Esophagus squamous epithelium (tissue), 5 donors: ENCODE measurements at regions not wholly inside any gene's neighbourhood (a gene's known extent, or its start where the extent isn't known, plus 50 kb on each side); places are given as distances from the start of the nearest gene placed in this dataset.
"Not testable (repeated sequence)": the region's sequence is repeated elsewhere in the genome, so short reads cannot be mapped to it uniquely, and the experiment has no call there.

Experiments used
- DNase-seq: peaks from one replicate; lab custom pipeline; 2025; lab: John Stamatoyannopoulos, UW
- H3K27ac ChIP-seq, 4 donors: fragments of 200-600 bp; sonication (generic); one replicate each; pipeline ENCODE4 v1.5.1; 2016 to 2019; ENCODE audit warnings: mild to moderate bottlenecking in 1 of 4
- H3K27me3 ChIP-seq, 4 donors: fragments of 200-600 bp; sonication (generic); 1 replicate in 3 of 4; 2 replicates in 1 of 4; pipeline versions ENCODE4 v1.5.1 to v1.6.0; 2017 to 2021; ENCODE audit warnings: antibody characterized with exemption in 1 of 4
- H3K36me3 ChIP-seq, 3 donors: fragments of 200-600 bp; sonication (generic); one replicate each; pipeline ENCODE4 v1.5.1; 2016 to 2019
- H3K4me1 ChIP-seq, 3 donors: fragments of 200-600 bp; sonication (generic); one replicate each; pipeline ENCODE4 v1.5.1; 2017 to 2019
- H3K4me3 ChIP-seq, 4 donors: fragments of 200-600 bp; sonication (generic); 1 replicate in 3 of 4; 2 replicates in 1 of 4; pipeline ENCODE4 v1.5.1; 2016 to 2019; ENCODE audit warnings: mild to moderate bottlenecking in 2 of 4, moderate library complexity in 1 of 4
- H3K9me3 ChIP-seq, 3 donors: fragments of 200-600 bp; sonication (generic); one replicate each; pipeline ENCODE4 v1.5.1; 2016 to 2019
- POLR2A ChIP-seq, 4 donors: fragments of 450-650 bp; IDR thresholded peaks; one replicate each; pipeline ENCODE4 v1.6.1; 2017; ENCODE audit warnings: antibody characterized with exemption in 4 of 4, mild to moderate bottlenecking in 4 of 4, moderate library complexity in 3 of 4
- WGBS, 2 donors: methylation state at CpG; one replicate each; pipeline ENCODE4 v1.1.5; 2018; 5-methylcytosine and 5-hydroxymethylcytosine counted together
- intact Hi-C: fragments of 100-400 bp; cut with DNase I; formaldehyde crosslinking; loops from one replicate; pipeline ENCODE4 v1.15.0; 2022
- TF ChIP-seq, protein P1 (sequence below), 6 experiments: fragments of 450-650 bp in 4 of 6; fragments of 200-600 bp in 2 of 6; sonication (generic) in 2 of 6; IDR thresholded peaks; one replicate each; pipeline ENCODE4 v1.5.1; 2016 to 2019; ENCODE audit warnings: antibody characterized with exemption in 6 of 6, mild to moderate bottlenecking in 4 of 6, moderate library complexity in 4 of 6
- donor health status: DM: yes; HTN: yes; CAD: no.

DNA sequence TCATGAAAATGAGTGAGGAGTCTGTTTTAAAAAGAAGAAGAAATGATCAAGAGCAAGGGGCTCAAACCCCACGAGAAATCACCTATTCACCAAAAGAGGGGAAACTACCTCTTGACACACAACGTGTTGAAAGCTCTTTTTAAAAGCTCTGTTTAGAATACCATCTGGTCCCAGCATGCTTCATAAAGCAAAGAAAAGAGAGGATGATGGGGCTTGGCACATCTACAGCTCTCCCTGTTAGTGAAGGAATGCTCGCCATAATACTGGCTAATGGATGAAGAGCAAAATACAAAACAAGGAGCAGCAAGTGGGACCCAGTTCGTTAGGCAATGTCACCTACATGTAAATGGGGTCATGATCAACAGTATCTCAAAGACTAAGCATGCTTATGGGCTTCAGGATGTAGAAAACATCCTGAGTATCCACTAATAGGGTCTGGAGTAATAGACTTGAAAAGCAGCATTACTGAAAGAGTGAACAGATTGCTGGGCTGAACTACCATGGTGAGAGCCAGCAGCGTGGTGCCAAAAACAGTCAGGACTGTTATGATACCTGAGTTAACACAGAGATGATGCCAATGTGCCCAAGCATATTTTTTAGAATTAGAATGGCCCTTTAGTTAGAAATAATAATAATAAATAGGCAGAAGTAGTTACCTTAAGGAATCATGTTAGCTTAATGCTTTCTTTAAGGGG lies 159.7 kb upstream of the POU1F1 start:
- H3K4me1 ChIP-seq: no peaks in the 10 kb centered on the region
- no peaks in the 10 kb centered on the region for H3K9me3 ChIP-seq
- WGBS, 2 donors: 30 to 33% methylated on average over 5 of the region's 5 CpGs
- no peaks in the 10 kb centered on the region for H3K27me3 ChIP-seq
- intact Hi-C loops: no loop called here
- H3K4me3 ChIP-seq: no peak overlapping the region
- TF ChIP-seq, protein P1, sequence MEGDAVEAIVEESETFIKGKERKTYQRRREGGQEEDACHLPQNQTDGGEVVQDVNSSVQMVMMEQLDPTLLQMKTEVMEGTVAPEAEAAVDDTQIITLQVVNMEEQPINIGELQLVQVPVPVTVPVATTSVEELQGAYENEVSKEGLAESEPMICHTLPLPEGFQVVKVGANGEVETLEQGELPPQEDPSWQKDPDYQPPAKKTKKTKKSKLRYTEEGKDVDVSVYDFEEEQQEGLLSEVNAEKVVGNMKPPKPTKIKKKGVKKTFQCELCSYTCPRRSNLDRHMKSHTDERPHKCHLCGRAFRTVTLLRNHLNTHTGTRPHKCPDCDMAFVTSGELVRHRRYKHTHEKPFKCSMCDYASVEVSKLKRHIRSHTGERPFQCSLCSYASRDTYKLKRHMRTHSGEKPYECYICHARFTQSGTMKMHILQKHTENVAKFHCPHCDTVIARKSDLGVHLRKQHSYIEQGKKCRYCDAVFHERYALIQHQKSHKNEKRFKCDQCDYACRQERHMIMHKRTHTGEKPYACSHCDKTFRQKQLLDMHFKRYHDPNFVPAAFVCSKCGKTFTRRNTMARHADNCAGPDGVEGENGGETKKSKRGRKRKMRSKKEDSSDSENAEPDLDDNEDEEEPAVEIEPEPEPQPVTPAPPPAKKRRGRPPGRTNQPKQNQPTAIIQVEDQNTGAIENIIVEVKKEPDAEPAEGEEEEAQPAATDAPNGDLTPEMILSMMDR (IDR thresholded peaks at IDR 0.05): no peak
- TF ChIP-seq POLR2A (IDR thresholded peaks at IDR 0.05): no peak
- no peak for DNase-seq
- no peaks in the 10 kb centered on the region for H3K36me3 ChIP-seq
- H3K27ac ChIP-seq: no peak overlapping the region

DNA sequence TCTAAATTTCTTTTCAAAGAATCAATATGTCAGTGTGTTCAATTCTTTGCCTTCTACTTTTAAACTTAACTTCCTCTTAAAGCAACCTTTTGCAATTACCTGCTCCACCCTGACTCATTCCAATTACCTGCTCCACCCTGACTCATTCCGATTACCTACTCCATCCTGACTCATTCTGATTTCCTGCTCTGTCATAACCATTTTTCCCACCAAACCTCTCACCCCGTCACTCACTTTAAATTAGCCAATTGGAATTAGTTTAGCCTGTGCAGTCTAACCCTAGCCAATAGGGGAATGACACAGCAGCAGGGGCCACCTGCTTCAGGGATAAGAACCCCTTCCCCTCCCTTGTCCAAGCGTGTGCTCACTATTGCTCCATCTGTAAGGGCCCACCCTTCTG lies 157.1 kb upstream of the POU1F1 start:
- DNase-seq, H3K27ac ChIP-seq, H3K36me3 ChIP-seq, H3K4me3 ChIP-seq, H3K4me1 ChIP-seq, H3K27me3 ChIP-seq, intact Hi-C loops, H3K9me3 ChIP-seq: not testable (repeated sequence)
- WGBS, 2 donors: 27 to 34% methylated on average over 3 of the region's 3 CpGs

DNA sequence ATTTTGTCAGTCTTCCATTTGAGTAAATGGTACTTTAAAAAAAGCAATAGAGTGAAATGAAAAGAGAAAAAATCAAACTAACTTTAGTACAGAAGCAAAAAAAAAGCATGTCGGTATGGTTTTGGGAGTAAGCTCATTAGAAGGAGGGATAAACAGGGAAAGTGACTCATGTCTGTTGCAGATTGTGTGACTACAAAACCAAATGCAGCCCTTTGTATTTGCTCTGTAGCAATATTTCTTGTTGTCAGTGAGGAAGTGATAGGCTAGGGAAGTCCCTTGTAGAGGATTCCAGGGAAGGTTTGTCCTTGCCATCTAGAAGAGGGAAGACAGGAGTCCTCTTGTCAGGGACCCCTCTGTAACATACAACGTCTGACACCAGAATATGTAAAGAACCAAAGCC lies 150.5 kb upstream of the POU1F1 start:
- Histone ChIP-seq H3K27ac (no peak overlapping the region), H3K27me3 (no peaks in the 10 kb centered on the region), H3K36me3 (no peaks in the 10 kb centered on the region), H3K4me1 (no peaks in the 10 kb centered on the region), H3K9me3 (no peaks in the 10 kb centered on the region), H3K4me3 (no peak overlapping the region)
- no peak for DNase-seq
- TF ChIP-seq POLR2A (IDR thresholded peaks at IDR 0.05): no peak
- intact Hi-C loops: no loop called here
- 46 to 62% methylated on average over 2 of the region's 2 CpGs for WGBS, 2 donors

DNA sequence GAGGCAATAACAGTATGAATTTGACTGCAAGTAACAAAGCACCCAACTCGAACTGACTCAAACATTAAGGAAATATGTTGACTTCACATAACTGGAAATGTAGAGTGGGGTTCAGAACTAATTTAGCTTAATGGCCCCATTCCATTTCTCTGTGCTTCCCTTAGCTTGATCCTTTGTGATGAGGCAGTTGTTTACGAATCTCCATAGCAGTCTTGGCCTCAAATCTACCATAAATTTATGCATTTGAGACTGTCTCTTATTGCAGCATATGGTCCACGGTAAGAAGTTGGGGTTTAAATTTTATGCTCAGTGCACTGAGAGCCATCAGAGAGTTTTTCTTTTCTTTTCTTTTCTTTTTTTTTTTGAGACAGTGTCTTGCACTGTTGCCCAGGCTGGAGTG lies 148.7 kb upstream of the POU1F1 start:
- H3K9me3 ChIP-seq: no peaks in the 10 kb centered on the region
- no peak for DNase-seq
- intact Hi-C loops: no loop called here
- no peak overlapping the region for H3K4me3 ChIP-seq
- TF ChIP-seq, protein P1 (IDR thresholded peaks at IDR 0.05): no peak
- 63 to 71% methylated on average over 3 of the region's 3 CpGs for WGBS, 2 donors
- no peaks in the 10 kb centered on the region for H3K27me3 ChIP-seq
- H3K36me3 ChIP-seq: no peaks in the 10 kb centered on the region
- no peak overlapping the region for H3K27ac ChIP-seq
- H3K4me1 ChIP-seq: no peaks in the 10 kb centered on the region

DNA sequence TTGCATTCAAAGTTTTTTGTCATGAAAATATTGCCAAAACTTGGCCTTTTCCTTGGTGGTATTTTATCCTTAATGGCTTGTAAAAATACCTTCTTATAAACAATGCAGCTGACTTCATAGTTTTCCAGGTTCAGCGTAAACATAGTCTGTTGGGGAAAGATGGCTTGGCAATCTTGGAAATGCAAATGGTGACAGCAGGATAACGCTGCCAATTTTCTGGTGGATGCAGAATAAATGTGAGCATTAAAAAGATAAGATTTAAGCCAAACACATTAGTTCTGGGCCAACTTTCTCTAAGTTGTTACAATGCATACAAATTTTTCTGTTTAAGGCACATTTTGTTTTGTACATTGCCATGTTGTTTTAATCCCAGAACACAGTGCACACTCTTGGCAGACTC lies 147.0 kb upstream of the POU1F1 start:
- Histone ChIP-seq H3K4me3 (no peak overlapping the region), H3K9me3 (no peaks in the 10 kb centered on the region), H3K36me3 (no peaks in the 10 kb centered on the region), H3K27me3 (no peaks in the 10 kb centered on the region), H3K27ac (no peak overlapping the region), H3K4me1 (no peaks in the 10 kb centered on the region)
- WGBS, 2 donors: 86 to 88% methylated on average over 2 of the region's 2 CpGs
- DNase-seq: no peak
- TF ChIP-seq, protein P1 (IDR thresholded peaks at IDR 0.05): no peak
- TF ChIP-seq POLR2A (IDR thresholded peaks at IDR 0.05): no peak
- intact Hi-C loops: no loop called here

DNA sequence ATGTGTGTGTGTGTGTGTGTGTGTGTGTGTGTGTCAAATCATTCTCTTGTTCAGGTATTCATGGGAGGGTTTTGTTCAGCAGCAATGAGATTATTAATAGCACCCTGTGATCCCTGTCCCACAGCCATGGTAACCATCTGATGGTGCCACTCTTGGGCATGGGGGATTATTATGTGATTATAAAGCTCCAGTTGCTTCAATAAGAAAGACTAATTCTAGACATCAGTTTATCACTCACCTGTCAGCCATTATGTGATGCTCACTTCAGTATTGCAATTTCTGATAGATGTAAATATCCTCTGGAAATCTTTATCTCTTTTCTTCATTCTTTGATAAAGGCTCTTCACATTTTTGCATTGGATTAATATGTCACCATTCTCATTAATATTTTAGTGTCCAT lies 145.9 kb upstream of the POU1F1 start:
- no peak for TF ChIP-seq POLR2A (IDR thresholded peaks at IDR 0.05)
- TF ChIP-seq, protein P1 (IDR thresholded peaks at IDR 0.05): no peak
- Histone ChIP-seq H3K27ac (no peak overlapping the region), H3K9me3 (no peaks in the 10 kb centered on the region), H3K4me3 (no peak overlapping the region), H3K4me1 (no peaks in the 10 kb centered on the region), H3K36me3 (no peaks in the 10 kb centered on the region), H3K27me3 (no peaks in the 10 kb centered on the region)
- intact Hi-C loops: no loop called here
- no peak for DNase-seq
